Stimulated activated CD8-positive, alpha-beta memory T cell treated with anti-CD3 and anti-CD28 coated beads, Interleukin-7, amount 100 ng/mL, for 24 hours (primary cell): ENCODE measurements at regions not wholly inside any gene's neighbourhood (a gene's known extent, or its start where the extent isn't known, plus 50 kb on each side); places are given as distances from the start of the nearest gene placed in this dataset.
A peak's percentile ranks its signal among the peaks of the same experiment; 100 is the strongest.

ENCODE experiments used
- DNase-seq: peaks from one replicate; pipeline ENCODE4 v3.0.0-alpha.2; 2020; ENCODE audit warnings: low read depth

- no peak for DNase-seq
Observed at GRCh38 chr17:73694491-73694890, 50.2 kb upstream of the SDK2 start.

GRCh38 chr17:73695035-73695738 lies 50.9 kb upstream of the SDK2 start:
- no peak for DNase-seq

- no peak for DNase-seq
Observed at GRCh38 chr17:73696251-73696650, 52.0 kb upstream of the SDK2 start.

- no peak for DNase-seq
Observed at GRCh38 chr17:73697872-73698271, 53.6 kb upstream of the SDK2 start.

- no peak for DNase-seq
Observed at GRCh38 chr17:73698966-73699365, 54.7 kb upstream of the SDK2 start.

- no peak for DNase-seq
Observed at GRCh38 chr17:73701701-73702100, 57.5 kb upstream of the SDK2 start.

GRCh38 chr17:73703192-73703591 lies 58.9 kb upstream of the SDK2 start:
- no peak for DNase-seq

GRCh38 chr17:73703917-73704316 lies 59.7 kb upstream of the SDK2 start:
- no peak for DNase-seq

- no peak for DNase-seq
Observed at GRCh38 chr17:73705594-73705993, 61.3 kb upstream of the SDK2 start.

- no peak for DNase-seq
Observed at GRCh38 chr17:73706428-73706827, 62.2 kb upstream of the SDK2 start.

GRCh38 chr17:73706858-73707257 lies 62.6 kb upstream of the SDK2 start:
- no peak for DNase-seq

GRCh38 chr17:73707358-73707757 lies 63.1 kb upstream of the SDK2 start:
- DNase-seq = no peak

GRCh38 chr17:73710095-73710592 lies 65.9 kb upstream of the SDK2 start:
- DNase-seq = peak; percentile 20

- no peak for DNase-seq
Observed at GRCh38 chr17:73711184-73711583, 66.9 kb upstream of the SDK2 start.

GRCh38 chr17:73711916-73712315 lies 67.7 kb upstream of the SDK2 start:
- DNase-seq = no peak

- no peak for DNase-seq
Observed at GRCh38 chr17:73713136-73713535, 68.9 kb upstream of the SDK2 start.

GRCh38 chr17:73715769-73716168 lies 71.5 kb upstream of the SDK2 start:
- no peak for DNase-seq

GRCh38 chr17:73717690-73718089 lies 73.4 kb upstream of the SDK2 start:
- DNase-seq = no peak

GRCh38 chr17:73718362-73718761 lies 74.1 kb upstream of the SDK2 start:
- no peak for DNase-seq

GRCh38 chr17:73718912-73719311 lies 74.7 kb upstream of the SDK2 start:
- DNase-seq = no peak

GRCh38 chr17:73719588-73720071 lies 75.4 kb upstream of the SDK2 start:
- DNase-seq = no peak

GRCh38 chr17:73720187-73720834 lies 76.1 kb upstream of the SDK2 start:
- no peak for DNase-seq

- no peak for DNase-seq
Observed at GRCh38 chr17:73722165-73722564, 77.9 kb upstream of the SDK2 start.

- no peak for DNase-seq
Observed at GRCh38 chr17:73723317-73723716, 79.1 kb upstream of the SDK2 start.
